SK-N-SH (cell line): ENCODE measurements at regions not wholly inside any gene's neighbourhood (a gene's known extent, or its start where the extent isn't known, plus 50 kb on each side); places are given as distances from the start of the nearest gene placed in this dataset.

Experiments
- CTCF ChIA-PET: fragments of 300-600, 350-600 bp; formaldehyde crosslinking; extraction: SDS; loops from one replicate; lab custom pipeline; 2021; lab: Yijun Ruan, JAX
- POLR2A ChIA-PET: fragments of 350-600 bp; sonication (Branson Sonifier 250); formaldehyde crosslinking; extraction: SDS; loops from one replicate; lab custom pipeline; 2020; ENCODE audit warnings: antibody characterized with exemption, inconsistent platforms; lab: Yijun Ruan, JAX
- DNase-seq: peaks from one replicate; pipeline ENCODE4 v3.0.0; 2012
- H2AFZ ChIP-seq: fragments of 200-600 bp; sonication (generic); 2 replicates; pipeline ENCODE4 v1.8.1; 2016; ENCODE audit warnings: antibody characterized with exemption, mild to moderate bottlenecking, low read depth
- H3F3A ChIP-seq: fragments of 200-600 bp; sonication (generic); replicated peaks from 2 replicates; pipeline ENCODE3; 2016; ENCODE audit warnings: antibody characterized with exemption, mild to moderate bottlenecking; ENCODE audit not compliant: insufficient read depth
- H3K27ac ChIP-seq, 2 experiments: fragments of 200-500 bp in 1 of 2; fragments of 200-600 bp in 1 of 2; sonication (Bioruptor generic) in 1 of 2; sonication (generic), shearing (Covaris generic) in 1 of 2; 2 replicates each; pipeline versions ENCODE4 v1.5.1 to v1.6.1; 2014 to 2016; ENCODE audit warnings: low read depth in 2 of 2, inconsistent platforms in 1 of 2, low read length in 1 of 2, mild to moderate bottlenecking in 1 of 2, mixed read lengths in 1 of 2
- H3K27me3 ChIP-seq: fragments of 200-600 bp; sonication (generic), shearing (Covaris generic); 2 replicates; pipeline ENCODE4 v1.6.1; 2016; ENCODE audit warnings: mixed run types; ENCODE audit not compliant: insufficient read depth
- H3K36me3 ChIP-seq, 2 experiments: fragments of 200-500 bp in 1 of 2; fragments of 200-600 bp in 1 of 2; sonication (Bioruptor generic) in 1 of 2; sonication (generic) in 1 of 2; replicated peaks in 1 of 2; 2 replicates each; pipeline versions ENCODE3 to v1.5.1; 2014 to 2016; ENCODE audit warnings: low read length in 1 of 2, mild to moderate bottlenecking in 1 of 2; ENCODE audit not compliant: insufficient read depth in 2 of 2, control insufficient read depth in 1 of 2
- H3K4me1 ChIP-seq, 2 experiments: fragments of 200-500 bp in 1 of 2; fragments of 200-600 bp in 1 of 2; sonication (Bioruptor generic) in 1 of 2; sonication (generic), shearing (Covaris generic) in 1 of 2; 2 replicates each; pipeline versions ENCODE4 v1.5.1 to v1.6.1; 2014 to 2016; ENCODE audit warnings: low read depth in 1 of 2, low read length in 1 of 2, mixed run types in 1 of 2; ENCODE audit not compliant: insufficient read depth in 2 of 2, control insufficient read depth in 1 of 2
- H3K4me2 ChIP-seq: fragments of 200-600 bp; sonication (generic), shearing (Covaris generic); 2 replicates; pipeline ENCODE4 v1.6.1; 2017; ENCODE audit warnings: mixed run types
- H3K4me3 ChIP-seq, 2 experiments: fragments of 200-500 bp in 1 of 2; fragments of 200-600 bp in 1 of 2; sonication (Bioruptor generic) in 1 of 2; sonication (generic), shearing (Covaris generic) in 1 of 2; 2 replicates each; pipeline versions ENCODE4 v1.5.1 to v1.8.1; 2014 to 2016; ENCODE audit warnings: low read depth in 2 of 2, inconsistent platforms in 1 of 2, low read length in 1 of 2, mild to moderate bottlenecking in 1 of 2, mixed read lengths in 1 of 2, moderate library complexity in 1 of 2
- H3K79me2 ChIP-seq: fragments of 200-600 bp; sonication (generic); 2 replicates; pipeline ENCODE4 v1.8.1; 2017; ENCODE audit warnings: mild to moderate bottlenecking; ENCODE audit not compliant: insufficient read depth
- H3K9ac ChIP-seq: fragments of 200-600 bp; sonication (generic); 2 replicates; pipeline ENCODE4 v1.6.1; 2017; ENCODE audit warnings: mixed run types
- H3K9me2 ChIP-seq: fragments of 200-600 bp; sonication (generic); 2 replicates; pipeline ENCODE4 v1.6.1; 2017; ENCODE audit warnings: mixed run types
- H3K9me3 ChIP-seq: fragments of 200-600 bp; sonication (generic); 2 replicates; pipeline ENCODE4 v1.6.1; 2017; ENCODE audit warnings: mixed run types, mild to moderate bottlenecking, moderate library complexity
- H4K20me1 ChIP-seq: fragments of 200-600 bp; sonication (generic); 2 replicates; pipeline ENCODE4 v1.6.1; 2017; ENCODE audit warnings: mild to moderate bottlenecking, mixed run types; ENCODE audit not compliant: insufficient read depth
- JUND ChIP-seq: IDR thresholded peaks from 2 replicates; pipeline ENCODE4 v1.4.0; 2012
- MEF2A ChIP-seq: IDR thresholded peaks from 2 replicates; pipeline ENCODE4 v1.4.0; 2012; ENCODE audit warnings: low read depth, borderline replicate concordance
- MXI1 ChIP-seq: IDR thresholded peaks from 2 replicates; pipeline ENCODE4 v1.6.1; 2012; ENCODE audit warnings: mild to moderate bottlenecking, low read depth, low read length, improper control_type of control experiment
- NFIC ChIP-seq: IDR thresholded peaks from 2 replicates; pipeline ENCODE4 v1.4.0; 2012; ENCODE audit warnings: borderline replicate concordance
- NRF1 ChIP-seq: IDR thresholded peaks from 2 replicates; pipeline ENCODE4 v1.6.1; 2012; ENCODE audit warnings: low read depth, mild to moderate bottlenecking, low read length
- POLR2AphosphoS5 ChIP-seq: IDR thresholded peaks from 2 replicates; pipeline ENCODE4 v1.6.1; 2012; ENCODE audit warnings: low read depth, low read length
- RCOR1 ChIP-seq: fragments of 150-350 bp; IDR thresholded peaks from 2 replicates; pipeline ENCODE4 v1.6.1; 2017; ENCODE audit warnings: antibody characterized with exemption, low read length
- RFX5 ChIP-seq: IDR thresholded peaks from 2 replicates; pipeline ENCODE4 v1.6.1; 2012; ENCODE audit warnings: mild to moderate bottlenecking, improper control_type of control experiment, low read length
- RXRA ChIP-seq: IDR thresholded peaks from 2 replicates; pipeline ENCODE4 v1.4.0; 2012; ENCODE audit warnings: low read depth, mild to moderate bottlenecking, borderline replicate concordance
- SIN3A ChIP-seq: IDR thresholded peaks from 2 replicates; pipeline ENCODE4 v1.6.1; 2012; ENCODE audit warnings: low read depth, mild to moderate bottlenecking, low read length, moderate library complexity, borderline replicate concordance
- TCF12 ChIP-seq: IDR thresholded peaks from 2 replicates; pipeline ENCODE4 v1.4.0; 2012
- TEAD4 ChIP-seq: IDR thresholded peaks from 2 replicates; pipeline ENCODE4 v1.4.0; 2012; ENCODE audit warnings: mild to moderate bottlenecking, borderline replicate concordance; ENCODE audit not compliant: insufficient read depth
- YY1 ChIP-seq: IDR thresholded peaks from 2 replicates; pipeline ENCODE4 v1.4.0; 2012; ENCODE audit warnings: low read depth, mild to moderate bottlenecking
- WGBS: methylation state at CpG from one replicate; pipeline ENCODE4 v1.1.6; 2017; ENCODE audit warnings: low lambda C conversion rate; 5-methylcytosine and 5-hydroxymethylcytosine counted together
- TF ChIP-seq, protein P1 (sequence below): IDR thresholded peaks from 2 replicates; pipeline ENCODE4 v1.4.0; 2012; ENCODE audit warnings: low read depth, borderline replicate concordance
- TF ChIP-seq, protein P2 (sequence below): IDR thresholded peaks from 2 replicates; pipeline ENCODE4 v1.4.0; 2012; ENCODE audit warnings: low read depth, borderline replicate concordance
- TF ChIP-seq, protein P3 (sequence below): IDR thresholded peaks from 2 replicates; pipeline ENCODE4; 2012

DNA sequence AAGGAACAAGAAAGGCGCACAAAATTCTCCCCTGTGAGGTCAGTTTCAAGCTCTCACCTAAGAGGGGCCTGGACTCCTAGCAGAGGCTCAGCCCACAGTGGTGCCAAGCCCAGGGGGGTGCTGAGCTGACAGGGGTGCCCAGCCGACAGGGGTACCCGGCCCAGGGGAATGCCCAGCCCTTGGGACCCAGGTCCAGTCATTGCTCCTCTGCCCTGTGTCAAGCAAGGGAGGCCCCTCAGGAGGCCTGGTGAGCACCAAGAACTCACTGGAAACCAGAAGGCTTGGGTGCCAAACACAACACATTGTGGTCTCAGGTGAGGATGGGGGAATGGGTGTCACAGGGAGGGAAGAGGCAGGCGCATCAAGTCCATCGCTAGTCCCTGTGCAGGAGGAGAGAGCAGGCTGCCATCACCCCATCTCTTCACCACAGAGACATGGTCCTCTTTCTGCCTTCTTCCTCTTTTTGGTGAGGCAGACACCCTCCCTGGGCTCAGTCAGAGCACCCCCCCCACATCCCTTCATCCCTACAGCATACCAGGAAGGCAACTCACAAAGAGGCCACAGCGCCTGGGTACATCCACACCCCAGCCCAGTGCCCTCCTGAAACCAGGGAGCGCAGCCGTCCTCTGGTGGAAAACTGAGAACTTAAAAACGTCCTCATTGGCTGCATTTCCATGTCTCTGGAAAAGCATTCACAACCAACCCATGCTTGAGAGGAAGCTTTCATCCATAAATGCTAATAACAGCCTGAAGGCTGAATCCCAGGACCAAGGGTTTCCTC, 111.3 kb downstream of the BANF2 start:
- no peak for DNase-seq
- no peaks in the 10 kb centered on the region for H3K9me2 ChIP-seq
- TF ChIP-seq JUND: no peak
- TF ChIP-seq, protein P1, sequence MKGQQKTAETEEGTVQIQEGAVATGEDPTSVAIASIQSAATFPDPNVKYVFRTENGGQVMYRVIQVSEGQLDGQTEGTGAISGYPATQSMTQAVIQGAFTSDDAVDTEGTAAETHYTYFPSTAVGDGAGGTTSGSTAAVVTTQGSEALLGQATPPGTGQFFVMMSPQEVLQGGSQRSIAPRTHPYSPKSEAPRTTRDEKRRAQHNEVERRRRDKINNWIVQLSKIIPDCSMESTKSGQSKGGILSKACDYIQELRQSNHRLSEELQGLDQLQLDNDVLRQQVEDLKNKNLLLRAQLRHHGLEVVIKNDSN: no peak
- TF ChIP-seq TCF12: no peak
- TF ChIP-seq RXRA: no peak
- TF ChIP-seq TEAD4: no peak
- no peak for TF ChIP-seq SIN3A
- TF ChIP-seq MXI1: no peak
- no peak for TF ChIP-seq YY1
- no peak for TF ChIP-seq POLR2AphosphoS5
- TF ChIP-seq RFX5: no peak
- TF ChIP-seq RCOR1: no peak
- TF ChIP-seq, protein P2, sequence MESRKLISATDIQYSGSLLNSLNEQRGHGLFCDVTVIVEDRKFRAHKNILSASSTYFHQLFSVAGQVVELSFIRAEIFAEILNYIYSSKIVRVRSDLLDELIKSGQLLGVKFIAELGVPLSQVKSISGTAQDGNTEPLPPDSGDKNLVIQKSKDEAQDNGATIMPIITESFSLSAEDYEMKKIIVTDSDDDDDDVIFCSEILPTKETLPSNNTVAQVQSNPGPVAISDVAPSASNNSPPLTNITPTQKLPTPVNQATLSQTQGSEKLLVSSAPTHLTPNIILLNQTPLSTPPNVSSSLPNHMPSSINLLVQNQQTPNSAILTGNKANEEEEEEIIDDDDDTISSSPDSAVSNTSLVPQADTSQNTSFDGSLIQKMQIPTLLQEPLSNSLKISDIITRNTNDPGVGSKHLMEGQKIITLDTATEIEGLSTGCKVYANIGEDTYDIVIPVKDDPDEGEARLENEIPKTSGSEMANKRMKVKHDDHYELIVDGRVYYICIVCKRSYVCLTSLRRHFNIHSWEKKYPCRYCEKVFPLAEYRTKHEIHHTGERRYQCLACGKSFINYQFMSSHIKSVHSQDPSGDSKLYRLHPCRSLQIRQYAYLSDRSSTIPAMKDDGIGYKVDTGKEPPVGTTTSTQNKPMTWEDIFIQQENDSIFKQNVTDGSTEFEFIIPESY: no peak
- TF ChIP-seq MEF2A: no peak
- TF ChIP-seq, protein P3, sequence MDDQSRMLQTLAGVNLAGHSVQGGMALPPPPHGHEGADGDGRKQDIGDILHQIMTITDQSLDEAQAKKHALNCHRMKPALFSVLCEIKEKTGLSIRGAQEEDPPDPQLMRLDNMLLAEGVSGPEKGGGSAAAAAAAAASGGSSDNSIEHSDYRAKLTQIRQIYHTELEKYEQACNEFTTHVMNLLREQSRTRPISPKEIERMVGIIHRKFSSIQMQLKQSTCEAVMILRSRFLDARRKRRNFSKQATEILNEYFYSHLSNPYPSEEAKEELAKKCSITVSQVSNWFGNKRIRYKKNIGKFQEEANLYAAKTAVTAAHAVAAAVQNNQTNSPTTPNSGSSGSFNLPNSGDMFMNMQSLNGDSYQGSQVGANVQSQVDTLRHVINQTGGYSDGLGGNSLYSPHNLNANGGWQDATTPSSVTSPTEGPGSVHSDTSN: no peak
- TF ChIP-seq NRF1: no peak
- no peak for TF ChIP-seq NFIC
- TF ChIP-seq, all 33 proteins: peak for 0
- no peaks in the 10 kb centered on the region for H3K36me3 ChIP-seq
- H3K4me1 ChIP-seq: peaks cover 0 to 28% of the 10 kb centered on the region in 2 experiments; a peak in 2 of 4 replicates
- H3F3A ChIP-seq: no peaks in the 10 kb centered on the region
- 43% methylated on average over 4 of the region's 9 CpGs for WGBS
- POLR2A ChIA-PET: no interaction called here
- no peaks in the 10 kb centered on the region for H3K79me2 ChIP-seq
- CTCF ChIA-PET: interaction anchor here (0.8 kb wide), 1 partner anchor 12 kb away, joined by 3 read pairs; no protein-coding TSS in a partner anchor
- no peak overlapping the region for H3K4me3 ChIP-seq
- H3K27me3 ChIP-seq: no peaks in the 10 kb centered on the region
- no peak overlapping the region for H3K4me2 ChIP-seq
- H2AFZ ChIP-seq: no peak overlapping the region
- H3K27ac ChIP-seq: no peak overlapping the region
- no peaks in the 10 kb centered on the region for H4K20me1 ChIP-seq
- no peak overlapping the region for H3K9ac ChIP-seq
- no peaks in the 10 kb centered on the region for H3K9me3 ChIP-seq
